Fibroblast of skin of abdomen (primary cell): ENCODE measurements at regions not wholly inside any gene's neighbourhood (a gene's known extent, or its start where the extent isn't known, plus 50 kb on each side); places are given as distances from the start of the nearest gene placed in this dataset.

Experiments
- DNase-seq: peaks from one replicate; pipeline ENCODE4 v3.0.0-alpha.2; 2013

DNA sequence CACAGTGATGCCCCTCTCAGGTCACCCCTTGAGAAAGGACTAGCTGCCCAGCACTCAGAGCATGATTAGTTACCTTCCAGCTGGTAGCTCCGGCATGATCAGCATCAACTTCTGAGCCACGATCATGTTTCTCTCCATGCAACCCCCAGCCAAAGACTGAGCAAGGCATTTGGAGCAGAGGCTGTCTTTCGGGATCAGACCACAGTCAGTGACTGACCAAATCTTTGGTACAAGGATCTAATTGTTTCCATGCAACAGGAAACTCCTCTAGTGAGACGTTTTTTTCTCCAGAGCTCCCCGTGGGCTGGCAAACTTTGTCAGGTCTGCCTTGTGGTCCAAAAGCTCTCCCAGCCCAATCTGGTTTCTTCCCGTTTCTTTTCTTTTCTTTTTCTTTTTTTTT, 244.3 kb downstream of the METTL4 start:
- peak; percentile 14 for DNase-seq

GRCh38 chr18:2330764-2331163, 240.5 kb downstream of the METTL4 start:
- no peak for DNase-seq

GRCh38 chr18:2331491-2331890, 239.8 kb downstream of the METTL4 start:
- DNase-seq = no peak

DNA sequence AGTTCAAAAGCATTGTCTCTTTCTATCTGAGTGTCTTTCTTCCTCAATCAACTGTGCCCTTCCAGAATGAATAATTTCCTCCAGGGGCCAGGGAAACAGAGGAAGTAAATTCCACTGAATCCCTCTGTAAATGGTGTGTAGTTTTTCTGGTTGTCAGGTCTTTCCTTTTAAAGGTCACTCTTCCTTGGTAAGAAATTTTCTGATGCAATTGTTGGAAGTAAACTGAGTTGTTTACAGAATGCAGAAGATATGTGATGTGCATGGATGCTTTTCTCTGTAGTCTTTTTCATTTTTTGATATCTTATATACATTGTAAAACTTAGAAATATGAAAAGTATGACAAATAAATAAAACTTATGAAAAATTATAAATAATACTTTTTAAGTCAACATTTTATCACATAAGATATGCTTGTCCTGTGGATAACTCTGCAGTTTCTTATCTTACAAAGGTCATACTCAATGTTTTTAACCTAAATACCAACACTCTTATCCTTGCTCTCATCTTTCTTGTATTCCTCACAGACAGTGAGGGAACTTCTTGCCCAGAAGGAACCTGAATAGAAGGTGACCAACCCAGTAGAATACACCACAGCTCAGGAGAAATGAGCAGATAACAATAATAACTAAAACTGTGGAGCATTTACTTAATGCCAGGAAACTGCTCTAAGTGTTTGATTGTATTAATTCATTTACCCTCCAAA, 234.5 kb downstream of the METTL4 start:
- no peak for DNase-seq

DNA sequence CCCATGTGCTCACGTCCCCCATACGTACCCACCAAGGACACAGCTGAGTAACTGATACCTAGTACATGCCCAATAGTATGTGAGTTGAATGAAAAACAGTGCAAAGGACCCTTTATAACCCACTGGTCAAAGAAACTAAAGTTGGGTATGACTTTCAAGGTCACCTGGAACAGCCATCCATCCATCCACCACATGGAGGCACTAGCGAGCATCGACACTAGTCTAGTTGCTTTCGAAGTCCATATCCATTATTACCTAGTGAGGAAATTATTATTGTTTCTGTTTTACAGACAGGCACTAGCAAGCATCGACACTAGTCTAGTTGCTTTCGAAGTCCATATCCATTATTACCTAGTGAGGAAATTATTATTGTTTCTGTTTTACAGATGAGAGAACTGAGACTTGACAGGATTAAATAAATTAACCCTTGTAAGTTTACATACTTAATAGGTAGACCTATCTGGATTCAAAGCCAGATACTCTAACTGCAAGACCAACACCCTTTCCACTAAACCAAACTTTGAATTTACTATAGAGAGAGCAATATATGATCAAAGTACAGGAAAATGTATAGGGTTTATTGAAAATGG, 233.7 kb downstream of the METTL4 start:
- peak; percentile 9 for DNase-seq

DNA sequence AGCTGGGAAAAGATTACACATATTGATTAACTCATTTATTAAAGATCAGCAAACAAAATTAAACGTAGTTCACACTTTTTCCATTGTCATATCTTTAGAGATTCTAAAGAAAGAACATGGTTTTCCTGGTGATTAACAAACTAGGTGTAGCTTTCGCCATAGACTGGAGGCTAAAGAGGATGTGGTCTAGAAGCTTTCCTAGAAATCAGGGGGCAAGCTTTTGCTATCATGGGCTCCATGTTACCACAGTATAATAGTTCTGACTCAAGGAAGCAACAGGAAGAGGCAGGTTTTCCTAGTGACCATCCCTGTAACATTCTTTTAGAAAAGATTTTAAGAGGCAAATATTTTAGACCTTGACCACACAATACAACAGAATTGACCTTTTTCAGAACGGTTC, 232.7 kb downstream of the METTL4 start:
- no peak for DNase-seq

DNA sequence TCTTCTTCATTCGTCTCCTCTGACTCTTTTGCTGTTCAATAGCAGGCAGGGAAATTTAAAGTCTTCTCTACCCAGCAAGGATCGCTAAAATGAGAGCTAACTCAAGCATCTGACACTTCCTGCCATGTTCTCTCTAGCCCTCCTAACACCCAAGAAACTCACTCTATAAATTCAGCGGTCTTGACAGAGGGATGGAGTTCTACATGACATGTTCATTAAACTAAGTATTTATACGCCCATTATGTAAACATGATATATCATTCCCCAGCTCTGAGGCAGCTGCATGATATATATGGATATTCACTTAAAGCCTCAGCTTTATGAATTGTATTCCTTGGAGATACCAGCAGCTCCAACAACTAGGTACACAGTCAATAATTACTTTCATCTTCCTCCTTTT, 231.0 kb downstream of the METTL4 start:
- no peak for DNase-seq

DNA sequence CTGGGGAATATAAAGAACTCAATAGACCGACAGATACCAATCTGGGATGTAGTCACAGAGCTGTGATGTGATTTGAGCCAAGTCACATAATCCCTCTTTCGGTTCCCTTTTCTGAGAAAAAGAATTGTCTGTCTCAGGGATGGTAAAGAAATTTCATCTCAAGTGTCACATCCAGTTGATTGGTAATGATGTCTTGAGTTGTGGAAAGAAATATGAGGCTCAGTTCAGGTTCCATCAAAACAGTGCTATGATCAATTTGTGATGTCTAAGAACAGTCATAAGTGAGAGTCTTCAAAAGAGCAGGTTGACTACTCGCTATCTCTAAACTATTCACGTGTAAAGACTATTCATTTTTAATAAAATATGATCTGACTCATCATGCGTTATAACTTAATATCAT, 223.3 kb downstream of the METTL4 start:
- no peak for DNase-seq

GRCh38 chr18:2351126-2351850, 220.0 kb downstream of the METTL4 start:
- no peak for DNase-seq

DNA sequence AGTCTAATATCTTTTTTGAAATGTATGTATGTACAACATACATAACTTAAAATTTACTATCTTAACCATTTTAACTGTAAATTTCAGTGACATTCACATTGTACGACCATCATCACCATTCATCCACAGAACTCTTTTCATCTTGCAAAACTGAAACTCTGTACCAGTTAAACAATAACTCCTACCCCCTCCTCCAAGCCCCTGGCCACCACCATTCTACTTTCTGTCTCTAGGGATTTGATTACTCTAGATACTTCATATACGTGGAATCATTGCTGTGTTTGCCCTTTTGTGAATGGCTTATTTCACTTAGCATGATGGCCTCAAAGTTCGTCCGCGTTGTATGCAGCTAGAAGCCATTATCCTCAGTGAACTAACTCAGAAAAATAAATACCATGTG, 217.0 kb downstream of the METTL4 start:
- DNase-seq = no peak

GRCh38 chr18:2356906-2357305, 214.4 kb downstream of the METTL4 start:
- DNase-seq = no peak

DNA sequence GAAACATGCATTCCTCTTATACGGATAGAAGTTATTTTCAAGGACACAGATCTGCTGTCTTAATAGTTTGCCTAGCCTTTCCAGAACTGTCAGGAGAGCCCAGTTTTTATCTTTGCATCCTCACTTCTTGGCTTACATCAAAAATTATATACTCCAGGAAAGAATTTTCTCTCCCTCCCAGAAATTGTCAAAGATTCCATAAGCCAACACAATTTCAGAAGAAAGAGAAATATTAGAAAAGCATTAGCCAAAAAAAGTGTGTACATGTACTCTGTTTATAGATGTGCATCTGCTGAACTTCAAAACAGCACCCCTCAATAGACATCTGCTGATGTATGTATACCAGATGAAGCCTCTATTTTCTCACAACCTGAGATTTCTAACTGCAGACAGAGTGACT, 210.4 kb downstream of the METTL4 start:
- no peak for DNase-seq

DNA sequence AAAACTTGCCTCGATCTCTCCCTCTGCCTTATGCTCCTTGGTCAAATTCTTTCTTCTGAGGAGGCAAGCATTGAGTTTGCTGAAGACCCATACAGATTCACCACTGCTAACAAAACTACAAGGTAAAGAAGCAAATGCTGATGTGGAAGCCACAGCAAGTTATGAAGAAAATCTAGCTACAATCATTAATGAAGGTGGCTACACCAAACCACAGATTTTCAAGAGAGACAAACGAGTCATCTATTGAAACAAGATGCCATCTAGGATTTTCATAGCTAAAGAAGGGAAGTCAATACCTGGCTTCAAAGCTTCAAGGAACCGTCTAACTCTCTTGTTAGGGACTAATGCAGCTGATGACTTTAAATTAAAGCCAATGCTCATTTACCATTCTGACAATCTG, 203.2 kb downstream of the METTL4 start:
- DNase-seq = no peak

GRCh38 chr18:2376707-2377106, 194.6 kb downstream of the METTL4 start:
- no peak for DNase-seq

DNA sequence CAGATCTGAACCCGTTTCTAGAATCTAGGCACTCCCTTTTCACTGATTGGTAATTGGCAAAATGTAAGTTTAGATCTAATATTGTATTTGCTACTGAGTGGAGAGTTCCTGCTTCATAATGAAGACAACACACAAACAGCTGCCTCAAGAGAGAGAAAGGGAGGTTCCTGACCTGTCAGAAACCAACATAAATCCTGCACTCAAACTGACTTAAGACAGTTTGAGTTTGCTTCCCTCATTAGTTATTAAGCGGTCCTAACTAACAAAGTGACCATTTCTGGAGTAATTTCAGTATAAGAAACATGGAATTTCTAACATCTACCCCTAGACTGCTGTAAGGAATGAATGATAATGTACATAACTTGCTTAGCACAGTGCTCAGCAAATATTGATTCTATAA, 191.2 kb downstream of the METTL4 start:
- no peak for DNase-seq

GRCh38 chr18:2381539-2381938, 189.8 kb downstream of the METTL4 start:
- no peak for DNase-seq

GRCh38 chr18:2387588-2387987, 183.7 kb downstream of the METTL4 start:
- DNase-seq = no peak

GRCh38 chr18:2390158-2390557, 181.1 kb downstream of the METTL4 start:
- DNase-seq = peak; percentile 4

GRCh38 chr18:2391470-2391869, 179.8 kb downstream of the METTL4 start:
- DNase-seq = no peak

- no peak for DNase-seq
These were observed 178.9 kb downstream of the METTL4 start for GRCh38 chr18:2392446-2392845.

- no peak for DNase-seq
These were observed 176.6 kb downstream of the METTL4 start for GRCh38 chr18:2394684-2395083.

GRCh38 chr18:2395427-2396161, 175.7 kb downstream of the METTL4 start:
- no peak for DNase-seq

DNA sequence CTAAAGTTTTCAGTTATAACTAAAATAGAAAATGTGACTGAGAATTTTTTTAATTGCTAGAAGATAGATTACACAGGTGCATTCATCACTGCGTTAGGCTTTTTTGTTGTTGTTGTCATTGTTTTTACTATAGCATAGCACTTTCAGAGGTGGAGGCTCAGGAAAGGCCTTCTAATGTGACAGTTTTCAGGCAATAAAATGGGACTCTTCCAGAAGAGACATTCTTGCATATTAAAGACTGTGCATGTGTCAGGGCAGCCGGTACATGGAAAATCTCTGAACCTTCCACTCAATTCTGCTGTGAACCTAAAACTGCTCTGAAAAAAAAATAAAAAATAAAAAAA, 175.2 kb downstream of the METTL4 start:
- DNase-seq = no peak
